ENCODE measurements at regions not wholly inside any gene's neighbourhood (a gene's known extent, or its start where the extent isn't known, plus 50 kb on each side); places are given as distances from the start of the nearest gene placed in this dataset.

DNA sequence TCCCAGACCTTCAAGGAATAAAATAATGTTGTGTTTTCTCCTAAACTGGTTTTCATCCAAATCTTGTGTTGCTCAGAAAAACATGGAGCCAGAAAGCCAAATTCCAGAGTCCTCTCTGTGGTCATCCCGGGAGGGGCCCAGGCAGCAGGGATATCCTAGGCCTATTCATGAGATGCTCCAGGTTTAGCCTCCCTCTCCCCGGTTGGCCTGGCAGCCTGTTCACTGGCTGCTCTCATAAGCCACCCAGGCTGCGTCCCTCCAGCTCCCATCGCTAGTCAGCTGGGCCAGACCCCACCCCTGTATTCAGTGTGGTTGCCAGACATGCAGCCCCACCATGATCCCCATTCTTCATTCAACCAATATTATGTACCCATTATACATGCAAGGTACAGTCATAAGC, 113.4 kb upstream of the F3 start:
- Mint-ChIP-seq H3K27me3 (no peaks in the 10 kb centered on the region), H3K4me1 (no peaks in the 10 kb centered on the region), H3K9me3 (no peaks in the 10 kb centered on the region), H3K27ac (no peak overlapping the region), H3K4me3 (no peak overlapping the region), H3K36me3 (no peaks in the 10 kb centered on the region)
- ATAC-seq, result no peak

DNA sequence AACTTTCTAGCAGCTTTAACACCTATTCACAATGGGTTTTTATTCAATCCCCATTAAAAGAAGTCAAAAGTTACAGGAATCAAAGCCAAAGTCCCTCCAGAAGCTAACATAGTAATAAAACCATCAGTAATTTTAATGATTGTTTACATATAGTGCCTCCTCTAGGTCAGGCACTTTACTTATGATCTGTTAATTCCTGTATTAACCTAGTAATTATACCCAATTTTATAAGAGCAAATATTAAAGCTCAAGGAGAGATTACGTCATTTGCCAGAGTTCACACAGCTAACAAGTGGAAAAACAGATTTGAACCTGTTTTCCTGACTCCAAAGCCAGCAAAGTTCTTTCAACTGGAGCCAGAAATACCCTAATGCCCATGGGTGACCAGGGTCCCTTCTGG, 112.9 kb upstream of the F3 start:
- H3K9me3 Mint-ChIP-seq, result no peaks in the 10 kb centered on the region
- H3K36me3 Mint-ChIP-seq, result no peaks in the 10 kb centered on the region
- no peak overlapping the region for H3K27ac Mint-ChIP-seq
- ATAC-seq, result no peak
- H3K4me1 Mint-ChIP-seq, result no peaks in the 10 kb centered on the region
- H3K27me3 Mint-ChIP-seq, result no peaks in the 10 kb centered on the region
- no peak overlapping the region for H3K4me3 Mint-ChIP-seq

DNA sequence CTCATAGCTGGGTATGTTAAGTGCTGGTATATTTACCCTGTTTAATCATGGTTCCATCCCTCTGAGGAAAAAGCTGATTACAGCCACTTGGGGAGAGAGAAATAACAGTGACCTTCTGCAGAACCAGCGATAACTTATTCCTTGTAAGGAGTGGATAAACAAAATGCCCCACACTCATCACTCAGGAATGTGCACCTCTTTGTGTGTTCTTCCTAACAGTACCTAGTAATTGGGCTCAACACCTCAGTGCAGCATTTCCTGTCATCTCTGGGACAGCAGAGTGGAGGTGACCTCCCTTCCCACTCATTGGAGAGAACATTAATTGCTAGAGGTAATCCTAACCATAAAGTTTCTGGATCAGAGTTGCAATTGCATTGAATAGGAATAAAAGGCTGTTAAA, 112.5 kb upstream of the F3 start:
- no peaks in the 10 kb centered on the region for H3K36me3 Mint-ChIP-seq
- H3K4me3 Mint-ChIP-seq, result no peak overlapping the region
- ATAC-seq, result no peak
- H3K4me1 Mint-ChIP-seq, result no peaks in the 10 kb centered on the region
- H3K9me3 Mint-ChIP-seq, result no peaks in the 10 kb centered on the region
- H3K27me3 Mint-ChIP-seq, result no peaks in the 10 kb centered on the region
- no peak overlapping the region for H3K27ac Mint-ChIP-seq

DNA sequence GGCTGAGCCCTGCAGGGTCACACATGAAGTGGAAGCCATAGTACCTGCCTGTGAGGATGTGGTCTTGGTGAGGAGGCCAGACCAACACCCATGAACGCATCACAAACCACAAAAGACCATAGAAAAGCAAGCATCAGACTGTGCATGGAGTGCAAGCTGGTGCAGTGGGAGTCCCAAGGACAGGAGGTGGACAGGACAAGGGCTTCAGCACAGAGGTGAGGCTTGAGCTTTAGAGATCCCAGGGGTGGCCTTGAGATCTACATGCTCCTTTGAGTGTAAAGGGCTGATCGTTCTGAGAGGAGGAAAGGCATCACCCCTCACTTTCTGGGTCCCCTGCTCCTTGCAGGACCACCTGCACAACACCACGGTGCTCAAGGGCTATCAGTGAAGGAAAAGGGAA, 111.9 kb upstream of the F3 start:
- H3K9me3 Mint-ChIP-seq, result no peaks in the 10 kb centered on the region
- H3K27ac Mint-ChIP-seq, result no peak overlapping the region
- H3K4me3 Mint-ChIP-seq, result no peak overlapping the region
- H3K36me3 Mint-ChIP-seq, result no peaks in the 10 kb centered on the region
- H3K27me3 Mint-ChIP-seq, result no peaks in the 10 kb centered on the region
- no peak for ATAC-seq
- no peaks in the 10 kb centered on the region for H3K4me1 Mint-ChIP-seq

DNA sequence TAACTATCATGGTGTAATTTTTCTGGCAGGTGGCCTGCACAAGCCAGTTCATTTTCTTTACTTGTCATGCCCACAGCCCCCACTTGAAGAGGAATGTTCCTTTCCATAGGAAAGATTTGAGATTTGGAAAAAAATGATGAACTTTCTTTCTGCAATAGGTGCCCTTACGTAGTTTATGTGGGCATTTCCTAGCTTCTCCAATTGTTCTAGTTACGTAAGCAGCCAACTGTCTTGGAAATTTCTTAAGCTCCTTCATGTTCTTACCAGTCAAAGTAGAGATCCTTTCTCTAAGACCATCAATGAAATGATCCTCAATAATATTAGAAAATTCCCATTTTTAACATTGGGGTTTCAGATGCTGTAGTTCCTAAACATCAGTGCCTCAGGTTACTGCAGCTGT, 109.5 kb upstream of the F3 start:
- Mint-ChIP-seq H3K27ac (no peak overlapping the region), H3K4me1 (no peaks in the 10 kb centered on the region), H3K9me3 (no peaks in the 10 kb centered on the region), H3K4me3 (no peak overlapping the region), H3K27me3 (peaks cover 9% of the 10 kb centered on the region), H3K36me3 (no peaks in the 10 kb centered on the region)
- no peak for ATAC-seq

DNA sequence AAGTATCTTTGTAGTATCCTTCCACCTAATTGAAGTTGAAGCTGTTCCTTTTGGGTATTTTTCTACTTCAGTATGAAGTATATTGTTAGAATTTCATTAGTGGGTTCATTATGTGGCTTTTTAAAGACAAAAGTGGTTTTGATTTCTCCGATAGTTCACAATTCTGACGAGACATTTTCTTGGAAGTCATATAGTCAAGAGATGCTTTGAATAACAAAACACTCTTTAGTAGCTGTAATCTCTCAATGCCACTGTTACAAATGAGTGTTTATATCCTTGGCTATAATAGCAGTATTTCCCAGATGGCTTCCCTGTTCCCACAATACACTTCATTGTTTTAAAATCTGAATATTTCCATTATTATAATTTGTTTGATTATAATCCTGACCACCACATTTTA, 108.7 kb upstream of the F3 start:
- H3K4me3 Mint-ChIP-seq, result no peak overlapping the region
- no peaks in the 10 kb centered on the region for H3K4me1 Mint-ChIP-seq
- peaks cover 9% of the 10 kb centered on the region for H3K27me3 Mint-ChIP-seq
- H3K9me3 Mint-ChIP-seq, result no peaks in the 10 kb centered on the region
- H3K27ac Mint-ChIP-seq, result no peak overlapping the region
- no peaks in the 10 kb centered on the region for H3K36me3 Mint-ChIP-seq
- ATAC-seq, result no peak

DNA sequence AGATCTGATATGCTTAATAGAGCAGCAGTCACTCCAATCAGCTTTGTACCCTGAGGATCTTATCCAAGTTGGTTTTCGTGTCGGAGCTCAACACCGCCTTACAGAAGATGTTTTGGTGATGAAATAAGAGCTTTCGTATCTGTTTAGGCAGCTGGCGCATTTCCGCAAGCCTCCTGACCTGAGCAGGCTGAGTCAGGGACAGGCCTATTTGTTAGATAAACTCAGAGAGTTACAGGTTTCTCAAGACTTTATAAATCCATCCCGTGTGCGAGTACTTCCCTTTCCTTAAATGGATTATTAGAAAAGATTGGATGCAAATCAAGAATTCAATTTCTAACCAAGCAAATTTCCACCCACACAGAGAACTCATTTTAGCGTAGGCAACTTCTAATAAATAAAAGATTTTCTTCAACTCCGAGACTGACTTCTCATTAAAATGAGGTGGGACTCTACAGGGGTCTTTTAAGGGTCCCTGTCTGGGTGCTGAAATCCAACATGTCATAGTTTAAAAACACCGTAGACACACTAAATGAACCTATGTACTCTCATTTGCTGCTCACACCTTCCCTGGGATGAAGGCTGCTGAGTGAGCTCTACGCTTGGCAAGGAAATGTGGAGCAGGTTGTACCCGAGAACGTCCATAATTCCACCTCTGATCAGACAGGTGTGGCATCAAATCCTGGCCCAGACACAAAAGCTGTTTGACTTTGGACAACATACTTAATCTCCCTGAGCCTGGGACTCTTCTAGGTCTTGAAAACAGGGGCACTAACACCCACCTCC, 106.9 kb upstream of the F3 start:
- Mint-ChIP-seq H3K27me3 (peaks cover 9% of the 10 kb centered on the region), H3K4me1 (no peaks in the 10 kb centered on the region), H3K9me3 (no peaks in the 10 kb centered on the region), H3K27ac (no peak overlapping the region), H3K4me3 (no peak overlapping the region), H3K36me3 (no peaks in the 10 kb centered on the region)
- no peak for ATAC-seq

DNA sequence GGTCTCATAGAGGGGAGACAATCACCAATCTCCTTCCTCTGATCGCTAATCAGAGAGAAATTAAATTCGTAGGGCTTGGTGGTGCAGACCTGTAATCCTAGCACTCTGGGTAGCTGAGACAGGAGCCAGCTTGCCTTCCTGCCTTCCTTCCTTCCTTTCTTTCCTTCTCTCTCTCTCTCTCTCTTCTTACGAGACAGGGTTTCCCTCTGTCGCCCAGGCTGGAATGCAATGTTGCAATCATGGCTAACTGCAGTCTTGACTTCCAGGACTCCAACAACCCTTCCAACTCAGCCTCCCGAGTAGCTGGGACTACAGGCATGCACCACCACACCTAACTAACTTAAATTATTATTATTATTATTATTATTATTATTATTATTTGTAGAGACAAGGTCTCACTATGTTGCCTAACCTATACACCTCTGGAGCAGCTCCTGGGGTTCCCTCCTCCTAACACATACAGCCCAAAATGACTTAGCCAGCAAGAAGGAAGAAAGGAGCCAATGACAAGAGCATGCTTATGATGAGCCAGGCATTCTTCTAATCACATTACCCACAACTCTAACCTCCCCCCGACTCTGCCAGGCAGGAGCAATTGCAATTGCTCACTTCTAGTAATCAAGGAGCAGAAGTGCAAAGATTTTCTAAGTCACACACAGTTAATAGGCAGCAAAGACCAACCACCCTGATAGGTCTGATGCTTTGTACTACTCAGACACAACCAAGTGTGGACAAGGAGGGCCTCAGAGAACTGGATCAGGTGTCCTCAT, 105.4 kb upstream of the F3 start:
- no peaks in the 10 kb centered on the region for H3K36me3 Mint-ChIP-seq
- peaks cover 9% of the 10 kb centered on the region for H3K27me3 Mint-ChIP-seq
- no peak overlapping the region for H3K27ac Mint-ChIP-seq
- no peaks in the 10 kb centered on the region for H3K4me1 Mint-ChIP-seq
- H3K9me3 Mint-ChIP-seq, result no peaks in the 10 kb centered on the region
- no peak overlapping the region for H3K4me3 Mint-ChIP-seq
- ATAC-seq, result no peak

DNA sequence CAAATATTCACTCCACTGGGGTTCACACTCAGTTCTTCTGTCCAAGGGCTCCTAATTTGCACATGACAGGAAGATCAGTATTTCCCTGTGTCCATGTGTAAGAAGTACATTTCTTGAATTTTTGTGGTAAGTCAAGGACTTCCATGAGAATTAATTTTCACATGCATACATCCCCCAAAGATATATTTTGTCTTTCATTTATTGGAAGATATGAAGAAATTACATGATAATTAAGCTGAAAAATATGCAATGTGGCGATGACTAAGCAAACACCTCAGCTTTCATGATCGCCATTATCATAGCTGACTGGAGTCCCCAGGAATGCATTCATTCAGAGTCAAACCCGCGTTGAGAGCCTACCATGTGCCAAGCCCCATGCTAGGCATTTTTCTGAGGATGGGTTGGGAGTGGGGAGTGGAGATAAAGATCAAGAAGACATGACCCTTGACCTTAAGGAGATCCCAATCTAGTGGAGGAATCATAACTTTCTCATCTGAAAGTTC, 104.6 kb upstream of the F3 start:
- H3K27me3 Mint-ChIP-seq, result peaks cover 9% of the 10 kb centered on the region
- no peaks in the 10 kb centered on the region for H3K4me1 Mint-ChIP-seq
- no peak for ATAC-seq
- H3K4me3 Mint-ChIP-seq, result no peak overlapping the region
- no peaks in the 10 kb centered on the region for H3K36me3 Mint-ChIP-seq
- H3K27ac Mint-ChIP-seq, result no peak overlapping the region
- no peaks in the 10 kb centered on the region for H3K9me3 Mint-ChIP-seq

DNA sequence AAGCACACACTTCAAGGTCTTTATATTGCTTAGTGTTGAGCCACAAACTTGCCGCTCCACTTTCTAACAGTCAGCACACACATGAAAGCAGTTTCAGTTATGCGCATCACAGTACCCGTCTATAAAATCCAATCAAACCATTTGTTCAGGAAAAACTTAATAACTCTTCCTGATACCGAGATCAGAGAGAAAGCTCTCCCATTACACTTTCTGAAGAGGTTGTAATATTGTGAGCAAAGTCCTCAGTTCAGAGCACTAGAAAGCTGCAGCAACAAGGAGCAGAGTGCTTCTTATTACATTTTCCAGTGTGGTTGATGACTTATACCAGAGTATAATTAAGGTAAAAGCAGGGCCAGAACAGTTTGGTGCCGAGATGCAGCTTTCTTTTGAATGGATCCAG, 102.8 kb upstream of the F3 start:
- Mint-ChIP-seq H3K27me3 (peaks cover 9% of the 10 kb centered on the region), H3K27ac (no peak overlapping the region), H3K4me3 (no peak overlapping the region), H3K36me3 (no peaks in the 10 kb centered on the region), H3K9me3 (peaks cover 7% of the 10 kb centered on the region), H3K4me1 (no peaks in the 10 kb centered on the region)
- no peak for ATAC-seq

DNA sequence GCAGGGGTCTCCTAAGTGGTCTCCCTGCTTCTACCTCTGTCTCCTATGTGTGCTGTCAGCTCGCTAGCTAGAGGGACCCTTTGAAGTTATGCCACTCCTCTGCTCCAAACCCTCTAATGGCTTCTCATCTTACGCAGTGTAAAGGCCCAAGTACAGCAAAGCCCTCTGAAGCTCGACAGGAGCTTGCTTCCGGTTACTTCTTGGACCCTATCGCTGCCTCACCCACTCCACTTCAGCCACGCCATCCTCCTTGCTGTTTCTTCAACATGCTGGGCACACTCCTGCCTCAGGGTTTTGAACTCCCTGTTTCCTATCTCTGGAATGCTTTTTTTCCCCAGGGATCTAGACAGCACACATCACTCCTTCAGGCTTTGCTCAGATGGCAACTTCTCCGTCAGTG, 102.3 kb upstream of the F3 start:
- ATAC-seq, result no peak
- no peak overlapping the region for H3K27ac Mint-ChIP-seq
- H3K4me3 Mint-ChIP-seq, result no peak overlapping the region
- H3K4me1 Mint-ChIP-seq, result no peaks in the 10 kb centered on the region
- H3K36me3 Mint-ChIP-seq, result no peaks in the 10 kb centered on the region
- H3K27me3 Mint-ChIP-seq, result peaks cover 9% of the 10 kb centered on the region
- H3K9me3 Mint-ChIP-seq, result peaks cover 7% of the 10 kb centered on the region

DNA sequence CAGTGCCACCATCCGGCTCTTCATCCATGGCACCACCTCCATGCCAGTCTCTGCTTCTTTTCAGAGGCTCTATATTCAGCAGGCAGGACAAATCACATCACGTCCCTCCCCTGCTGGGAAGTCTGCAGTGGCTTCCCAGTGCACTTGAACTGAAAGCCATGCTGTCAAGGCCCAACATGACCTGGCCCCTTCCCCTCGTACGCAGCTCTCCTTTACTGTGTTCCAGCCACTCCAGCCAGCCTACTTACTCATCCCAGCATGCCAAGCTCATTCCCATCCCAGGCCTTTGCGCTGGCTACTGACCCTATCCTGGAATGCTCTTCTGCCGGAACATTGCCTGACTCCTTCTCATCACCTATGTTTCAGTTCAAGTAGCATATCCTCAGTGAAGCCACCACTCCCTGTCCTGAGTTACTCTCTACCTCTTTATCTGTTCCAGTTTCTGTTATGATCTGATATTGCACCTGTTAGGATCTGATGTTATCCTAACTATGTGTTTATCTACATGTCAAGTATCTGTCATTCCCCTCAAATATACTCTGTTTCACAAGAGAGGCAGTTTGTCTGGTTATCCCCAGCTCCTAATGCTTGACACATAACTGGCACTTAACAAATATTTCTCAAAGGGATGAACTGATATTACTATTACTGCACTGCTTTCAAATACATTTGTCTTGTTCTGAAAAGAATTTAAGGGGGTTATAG, 101.2 kb upstream of the F3 start:
- Mint-ChIP-seq H3K27me3 (peaks cover 9% of the 10 kb centered on the region), H3K36me3 (no peaks in the 10 kb centered on the region), H3K4me3 (no peak overlapping the region), H3K27ac (no peak overlapping the region), H3K4me1 (no peaks in the 10 kb centered on the region), H3K9me3 (peaks cover 7% of the 10 kb centered on the region)
- ATAC-seq, result no peak

DNA sequence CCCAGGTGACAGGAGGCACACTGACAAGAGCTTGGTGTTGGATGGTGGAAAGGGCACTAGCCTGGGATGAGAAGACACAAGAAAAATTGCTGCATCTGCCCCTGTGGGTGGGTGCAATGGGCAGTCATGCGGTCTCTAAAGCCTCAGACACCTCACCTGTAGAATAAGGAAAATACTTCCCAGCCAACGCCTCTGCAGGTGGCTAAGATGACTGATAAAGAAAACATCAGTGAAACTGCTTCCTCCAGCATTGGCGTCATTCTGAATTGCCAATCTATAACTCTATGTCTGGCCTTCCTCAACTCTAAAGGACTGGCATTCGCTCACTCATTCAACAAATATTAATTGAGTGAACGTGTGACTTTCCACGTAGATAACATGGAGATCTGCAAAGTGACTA, 100.4 kb upstream of the F3 start:
- no peak overlapping the region for H3K4me3 Mint-ChIP-seq
- peaks cover 6% of the 10 kb centered on the region for H3K27me3 Mint-ChIP-seq
- H3K36me3 Mint-ChIP-seq, result no peaks in the 10 kb centered on the region
- H3K27ac Mint-ChIP-seq, result no peak overlapping the region
- H3K9me3 Mint-ChIP-seq, result peaks cover 7% of the 10 kb centered on the region
- ATAC-seq, result no peak
- no peaks in the 10 kb centered on the region for H3K4me1 Mint-ChIP-seq

DNA sequence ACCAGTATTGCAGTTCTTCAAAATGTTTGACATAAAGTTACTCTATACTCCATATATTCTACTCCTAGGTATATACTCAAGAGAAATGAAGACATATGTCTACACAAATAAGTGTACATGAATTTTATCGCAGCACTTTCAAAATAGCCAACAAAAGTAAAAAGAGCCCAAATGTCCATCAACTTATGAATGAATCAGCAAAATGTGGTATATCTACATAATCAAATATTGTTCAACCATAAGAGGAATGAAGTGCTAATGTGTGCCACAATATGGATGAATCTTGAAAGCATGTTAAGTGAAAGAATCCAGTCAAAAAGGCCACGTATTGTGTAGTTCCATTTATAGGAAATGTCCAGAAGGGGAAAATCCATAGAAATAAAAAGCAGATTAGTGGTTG, 98.6 kb upstream of the F3 start:
- Mint-ChIP-seq H3K4me1 (no peaks in the 10 kb centered on the region), H3K27me3 (no peaks in the 10 kb centered on the region), H3K4me3 (no peak overlapping the region), H3K9me3 (peaks cover 7% of the 10 kb centered on the region), H3K36me3 (no peaks in the 10 kb centered on the region), H3K27ac (no peak overlapping the region)
- ATAC-seq, result no peak

DNA sequence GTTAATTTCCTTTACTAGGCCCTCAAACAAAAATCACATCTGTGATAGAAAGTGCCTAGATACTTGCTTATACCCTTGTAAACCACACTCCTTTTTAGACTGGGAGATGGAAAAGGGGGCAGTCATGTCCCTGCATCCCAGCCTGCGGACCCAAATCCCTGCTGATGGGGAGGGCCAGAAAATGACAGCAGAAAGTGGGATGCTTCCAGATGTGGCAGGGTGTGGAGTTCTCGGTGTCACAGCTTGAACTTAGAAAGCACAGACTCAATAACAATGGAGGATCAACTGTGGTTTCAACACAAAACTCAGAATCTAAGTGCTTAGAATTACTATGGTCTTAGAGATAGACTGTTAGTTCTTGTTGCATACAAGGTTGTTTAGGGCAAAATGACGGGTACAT, 95.6 kb upstream of the F3 start:
- H3K36me3 Mint-ChIP-seq, result no peaks in the 10 kb centered on the region
- no peak for ATAC-seq
- H3K9me3 Mint-ChIP-seq, result peaks cover 7% of the 10 kb centered on the region
- peaks cover 9% of the 10 kb centered on the region for H3K27me3 Mint-ChIP-seq
- H3K4me3 Mint-ChIP-seq, result no peak overlapping the region
- H3K27ac Mint-ChIP-seq, result no peak overlapping the region
- no peaks in the 10 kb centered on the region for H3K4me1 Mint-ChIP-seq
